ENCODE measurements at regions not wholly inside any gene's neighbourhood (a gene's known extent, or its start where the extent isn't known, plus 50 kb on each side); places are given as distances from the start of the nearest gene placed in this dataset.

DNA sequence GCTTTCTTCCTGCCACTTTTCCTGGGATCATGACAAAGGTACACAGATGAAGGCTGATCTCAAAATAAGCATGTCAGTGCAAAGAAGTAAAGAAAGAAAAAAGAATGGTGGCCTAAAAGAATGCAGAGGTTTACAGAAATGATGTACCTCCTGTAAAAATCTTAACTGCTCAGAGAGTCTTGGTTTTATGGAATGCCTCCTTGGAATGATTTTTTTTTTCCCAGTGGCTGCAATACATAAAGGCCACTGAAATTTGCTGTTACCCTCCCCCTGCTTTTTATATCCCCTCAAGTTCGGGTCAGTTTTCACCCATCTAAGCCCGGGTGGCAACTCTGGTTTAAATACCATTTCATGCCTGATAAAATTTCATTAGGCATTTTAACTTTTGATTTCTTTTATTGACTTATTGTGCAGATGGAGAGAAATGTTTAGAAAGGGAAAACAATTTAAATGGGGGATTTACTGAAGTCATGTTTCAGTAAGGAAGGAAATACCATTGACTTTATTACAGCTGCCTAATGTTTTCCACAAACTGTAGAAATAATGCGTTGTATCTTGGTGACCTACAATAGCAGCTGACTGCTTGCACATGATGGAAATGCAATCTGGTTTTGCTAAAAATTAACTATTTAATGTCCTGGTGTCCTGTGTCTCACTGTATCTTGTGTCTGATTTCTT lies 102.5 kb downstream of the SAMD9 start:
- no peak overlapping the region for H3K4me2 ChIP-seq (ENCODE audit: low read depth, low read length)
- no peaks in the 10 kb centered on the region for H3K27me3 ChIP-seq (replicated peaks; ENCODE audit: insufficient read depth, low read length)
- H3K9me2 ChIP-seq (replicated peaks; ENCODE audit: insufficient read depth, low read length), result no peaks in the 10 kb centered on the region
- no peak overlapping the region for H3K4me3 ChIP-seq (ENCODE audit: low read length)
- no peak for DNase-seq
- TF ChIP-seq EZH2 (optimal IDR thresholded peaks at IDR 0.05; ENCODE audit: low read depth, low read length), result no peak
- TF ChIP-seq EZH2phosphoT487 (IDR thresholded peaks at IDR 0.05; ENCODE audit: low read length), result no peak
- H3K79me2 ChIP-seq (ENCODE audit: low read length), result no peaks in the 10 kb centered on the region
- no peaks in the 10 kb centered on the region for H4K20me1 ChIP-seq (ENCODE audit: insufficient read depth, low read length)
- no peaks in the 10 kb centered on the region for H3K36me3 ChIP-seq (replicated peaks; ENCODE audit: insufficient read depth, low read length)
- H3K9ac ChIP-seq (ENCODE audit: low read length), result no peak overlapping the region
- H3K9me3 ChIP-seq (replicated peaks; ENCODE audit: insufficient read depth, low read length), result no peaks in the 10 kb centered on the region
- H3K27ac ChIP-seq (ENCODE audit: low read length), result no peak overlapping the region
- no peak overlapping the region for H2AFZ ChIP-seq (ENCODE audit: low read length)
- no peaks in the 10 kb centered on the region for H3K4me1 ChIP-seq (ENCODE audit: low read length)
- no peaks in the 10 kb centered on the region for H3F3A ChIP-seq (ENCODE audit: insufficient read depth, low read length)

DNA sequence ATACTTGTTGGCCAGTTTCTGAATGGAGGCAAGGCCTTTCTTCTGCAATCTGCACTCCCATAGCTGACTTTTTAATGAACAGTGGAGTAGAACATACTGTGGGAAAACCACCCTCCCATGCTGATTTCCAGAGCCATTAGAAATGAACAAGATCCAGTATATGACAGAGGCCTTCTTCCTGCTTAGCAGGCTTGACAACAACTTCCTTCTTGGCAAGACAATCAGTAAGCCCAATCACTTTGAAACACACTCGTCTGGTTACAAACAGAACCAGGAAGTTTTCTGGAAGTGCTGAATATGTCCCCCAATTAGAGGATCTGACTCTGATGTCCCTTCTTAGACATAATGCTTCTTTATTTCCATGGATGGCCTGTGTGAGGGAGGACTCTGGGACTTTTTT lies 103.4 kb downstream of the SAMD9 start:
- no peak overlapping the region for H2AFZ ChIP-seq (ENCODE audit: low read length)
- no peaks in the 10 kb centered on the region for H3K9me2 ChIP-seq (replicated peaks; ENCODE audit: insufficient read depth, low read length)
- H3K27me3 ChIP-seq (replicated peaks; ENCODE audit: insufficient read depth, low read length), result no peaks in the 10 kb centered on the region
- no peaks in the 10 kb centered on the region for H3K36me3 ChIP-seq (replicated peaks; ENCODE audit: insufficient read depth, low read length)
- no peak overlapping the region for H3K4me2 ChIP-seq (ENCODE audit: low read depth, low read length)
- H4K20me1 ChIP-seq (ENCODE audit: insufficient read depth, low read length), result no peaks in the 10 kb centered on the region
- H3K27ac ChIP-seq (ENCODE audit: low read length), result no peak overlapping the region
- H3K9me3 ChIP-seq (replicated peaks; ENCODE audit: insufficient read depth, low read length), result no peaks in the 10 kb centered on the region
- no peaks in the 10 kb centered on the region for H3K4me1 ChIP-seq (ENCODE audit: low read length)
- TF ChIP-seq, protein P1, sequence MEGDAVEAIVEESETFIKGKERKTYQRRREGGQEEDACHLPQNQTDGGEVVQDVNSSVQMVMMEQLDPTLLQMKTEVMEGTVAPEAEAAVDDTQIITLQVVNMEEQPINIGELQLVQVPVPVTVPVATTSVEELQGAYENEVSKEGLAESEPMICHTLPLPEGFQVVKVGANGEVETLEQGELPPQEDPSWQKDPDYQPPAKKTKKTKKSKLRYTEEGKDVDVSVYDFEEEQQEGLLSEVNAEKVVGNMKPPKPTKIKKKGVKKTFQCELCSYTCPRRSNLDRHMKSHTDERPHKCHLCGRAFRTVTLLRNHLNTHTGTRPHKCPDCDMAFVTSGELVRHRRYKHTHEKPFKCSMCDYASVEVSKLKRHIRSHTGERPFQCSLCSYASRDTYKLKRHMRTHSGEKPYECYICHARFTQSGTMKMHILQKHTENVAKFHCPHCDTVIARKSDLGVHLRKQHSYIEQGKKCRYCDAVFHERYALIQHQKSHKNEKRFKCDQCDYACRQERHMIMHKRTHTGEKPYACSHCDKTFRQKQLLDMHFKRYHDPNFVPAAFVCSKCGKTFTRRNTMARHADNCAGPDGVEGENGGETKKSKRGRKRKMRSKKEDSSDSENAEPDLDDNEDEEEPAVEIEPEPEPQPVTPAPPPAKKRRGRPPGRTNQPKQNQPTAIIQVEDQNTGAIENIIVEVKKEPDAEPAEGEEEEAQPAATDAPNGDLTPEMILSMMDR (IDR thresholded peaks at IDR 0.05; ENCODE audit: low read length), result no peak
- TF ChIP-seq EZH2 (optimal IDR thresholded peaks at IDR 0.05; ENCODE audit: low read depth, low read length), result no peak
- no peak for TF ChIP-seq EZH2phosphoT487 (IDR thresholded peaks at IDR 0.05; ENCODE audit: low read length)
- no peak overlapping the region for H3K9ac ChIP-seq (ENCODE audit: low read length)
- no peak for DNase-seq
- no peak overlapping the region for H3K4me3 ChIP-seq (ENCODE audit: low read length)
- no peaks in the 10 kb centered on the region for H3K79me2 ChIP-seq (ENCODE audit: low read length)
- no peaks in the 10 kb centered on the region for H3F3A ChIP-seq (ENCODE audit: insufficient read depth, low read length)

DNA sequence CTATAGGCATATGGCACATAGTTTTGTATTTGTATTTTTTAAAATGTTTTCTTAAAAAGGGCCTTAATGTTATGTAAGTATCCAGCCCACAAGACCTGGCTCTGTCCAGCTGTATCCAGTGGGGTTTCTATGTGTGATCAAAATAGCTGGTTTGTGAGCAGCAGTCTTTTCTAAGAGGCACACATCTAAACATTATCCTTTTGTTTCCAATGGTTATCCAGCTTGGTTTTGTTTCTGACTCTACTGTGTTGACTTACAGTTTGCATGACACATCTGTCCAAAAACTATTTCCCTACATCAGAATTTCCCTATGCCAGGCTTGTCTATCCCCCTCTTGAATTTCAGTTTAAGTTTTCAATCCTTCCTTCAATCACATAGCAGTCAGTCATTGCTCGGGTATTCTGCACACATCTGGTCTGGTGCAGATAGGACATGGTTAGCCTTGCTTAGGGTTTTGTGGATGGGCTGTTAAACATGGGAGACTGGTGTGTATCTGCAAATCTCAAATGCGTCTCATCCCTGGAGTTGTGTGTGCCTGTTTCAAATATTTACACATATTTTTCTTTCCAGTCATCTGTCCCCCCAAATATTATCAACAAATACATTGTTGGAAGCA lies 104.2 kb downstream of the SAMD9 start:
- no peaks in the 10 kb centered on the region for H3K79me2 ChIP-seq (ENCODE audit: low read length)
- no peak for DNase-seq
- no peak overlapping the region for H3K4me2 ChIP-seq (ENCODE audit: low read depth, low read length)
- H4K20me1 ChIP-seq (ENCODE audit: insufficient read depth, low read length), result no peaks in the 10 kb centered on the region
- no peaks in the 10 kb centered on the region for H3K9me3 ChIP-seq (replicated peaks; ENCODE audit: insufficient read depth, low read length)
- no peaks in the 10 kb centered on the region for H3K4me1 ChIP-seq (ENCODE audit: low read length)
- H3K27me3 ChIP-seq (replicated peaks; ENCODE audit: insufficient read depth, low read length), result no peaks in the 10 kb centered on the region
- H2AFZ ChIP-seq (ENCODE audit: low read length), result no peak overlapping the region
- no peaks in the 10 kb centered on the region for H3F3A ChIP-seq (ENCODE audit: insufficient read depth, low read length)
- TF ChIP-seq EZH2 (optimal IDR thresholded peaks at IDR 0.05; ENCODE audit: low read depth, low read length) (no peak), EZH2phosphoT487 (IDR thresholded peaks at IDR 0.05; ENCODE audit: low read length) (no peak)
- no peak overlapping the region for H3K4me3 ChIP-seq (ENCODE audit: low read length)
- no peak overlapping the region for H3K9ac ChIP-seq (ENCODE audit: low read length)
- no peaks in the 10 kb centered on the region for H3K36me3 ChIP-seq (replicated peaks; ENCODE audit: insufficient read depth, low read length)
- H3K27ac ChIP-seq (ENCODE audit: low read length), result no peak overlapping the region
- no peaks in the 10 kb centered on the region for H3K9me2 ChIP-seq (replicated peaks; ENCODE audit: insufficient read depth, low read length)

DNA sequence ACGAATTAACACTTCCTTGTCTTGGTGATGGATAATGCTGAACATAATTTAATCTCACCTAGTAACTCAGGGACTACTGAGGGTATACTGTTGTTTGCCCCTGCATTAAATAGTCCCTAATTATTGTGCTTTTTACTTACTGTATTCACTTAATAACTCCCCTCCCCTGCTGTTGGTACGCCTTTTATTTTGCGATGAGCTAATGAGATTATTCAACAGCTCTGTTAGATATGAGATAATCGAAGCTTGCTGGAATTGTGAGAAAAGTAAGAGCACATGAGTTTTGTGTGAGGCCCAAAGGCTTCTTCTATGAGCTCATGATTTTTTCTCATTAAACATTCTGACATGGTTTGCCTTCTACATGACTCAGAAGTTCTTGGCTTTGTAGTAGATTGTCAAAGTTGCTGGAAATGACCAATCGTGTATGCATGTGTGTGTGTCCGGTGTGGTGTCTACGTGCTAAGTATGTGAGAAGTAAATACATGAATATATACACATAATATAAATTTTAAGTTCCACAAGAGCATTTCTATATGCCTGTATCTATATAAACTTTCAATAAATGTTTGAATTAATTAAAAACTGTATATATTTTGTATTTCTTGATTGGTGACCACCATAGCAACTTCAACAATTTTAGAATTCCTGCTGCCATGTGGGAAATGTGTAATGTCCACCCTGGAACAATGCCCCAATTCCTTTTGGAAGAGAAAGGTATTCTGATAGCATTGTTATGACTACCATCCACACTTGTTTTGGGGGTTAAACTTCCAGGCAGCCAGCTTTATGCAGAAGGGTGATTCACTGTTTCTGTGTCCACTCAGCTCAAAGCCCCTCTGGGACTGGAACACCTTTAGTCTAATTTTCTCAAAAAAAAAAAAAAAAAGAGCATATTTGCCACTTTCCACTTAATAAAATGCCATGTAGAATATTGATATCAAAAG lies 106.2 kb downstream of the SAMD9 start:
- Histone ChIP-seq H3K27me3 (replicated peaks; ENCODE audit: insufficient read depth, low read length) (no peaks in the 10 kb centered on the region), H3K79me2 (ENCODE audit: low read length) (no peaks in the 10 kb centered on the region), H4K20me1 (ENCODE audit: insufficient read depth, low read length) (no peaks in the 10 kb centered on the region), H3K4me3 (ENCODE audit: low read length) (no peak overlapping the region), H3K27ac (ENCODE audit: low read length) (no peak overlapping the region), H3F3A (ENCODE audit: insufficient read depth, low read length) (no peaks in the 10 kb centered on the region), H3K9me3 (replicated peaks; ENCODE audit: insufficient read depth, low read length) (no peaks in the 10 kb centered on the region), H3K9ac (ENCODE audit: low read length) (no peak overlapping the region), H3K36me3 (replicated peaks; ENCODE audit: insufficient read depth, low read length) (no peaks in the 10 kb centered on the region), H3K9me2 (replicated peaks; ENCODE audit: insufficient read depth, low read length) (no peaks in the 10 kb centered on the region), H2AFZ (ENCODE audit: low read length) (no peak overlapping the region), H3K4me2 (ENCODE audit: low read depth, low read length) (no peak overlapping the region), H3K4me1 (ENCODE audit: low read length) (no peaks in the 10 kb centered on the region)
- no peak for DNase-seq
- TF ChIP-seq EZH2phosphoT487 (IDR thresholded peaks at IDR 0.05; ENCODE audit: low read length) (no peak), EZH2 (optimal IDR thresholded peaks at IDR 0.05; ENCODE audit: low read depth, low read length) (no peak)
- TF ChIP-seq, protein P1 (IDR thresholded peaks at IDR 0.05; ENCODE audit: low read length), result no peak

All from MM.1S (cell line).